Esophagus (tissue), 2 donors: ENCODE measurements at regions not wholly inside any gene's neighbourhood (a gene's known extent, or its start where the extent isn't known, plus 50 kb on each side); places are given as distances from the start of the nearest gene placed in this dataset.

Source experiments
- H3K27ac ChIP-seq, 2 donors: one replicate each; pipeline ENCODE4 v1.5.1; 2013; ENCODE audit warnings: low read depth in 2 of 2, mild to moderate bottlenecking in 2 of 2, inconsistent platforms in 1 of 2, low read length in 1 of 2, moderate library complexity in 1 of 2
- H3K27me3 ChIP-seq, 2 donors: one replicate each; pipeline ENCODE4 v1.6.1; 2013; ENCODE audit warnings: low read length in 2 of 2, control low read depth in 1 of 2, mild to moderate bottlenecking in 1 of 2; ENCODE audit not compliant: insufficient read depth in 2 of 2, control insufficient read depth in 1 of 2
- H3K36me3 ChIP-seq, 2 donors: one replicate each; pipeline ENCODE4 v1.6.1; 2013; ENCODE audit warnings: low read length in 1 of 2; ENCODE audit not compliant: control insufficient read depth in 2 of 2, insufficient read depth in 2 of 2
- H3K4me1 ChIP-seq, 2 donors: one replicate each; pipeline ENCODE4 v1.6.1; 2013; ENCODE audit warnings: low read length in 1 of 2; ENCODE audit not compliant: control insufficient read depth in 2 of 2, insufficient read depth in 2 of 2
- H3K4me3 ChIP-seq, 2 donors: one replicate each; pipeline ENCODE4 v1.5.1; 2013; ENCODE audit warnings: low read length in 2 of 2, mild to moderate bottlenecking in 2 of 2, low read depth in 1 of 2, moderate library complexity in 1 of 2
- H3K9me3 ChIP-seq, 2 donors: one replicate each; pipeline ENCODE4 v1.6.1; 2013; ENCODE audit warnings: mild to moderate bottlenecking in 2 of 2, low read depth in 1 of 2, low read length in 1 of 2, moderate library complexity in 1 of 2; ENCODE audit not compliant: control insufficient read depth in 2 of 2, insufficient read depth in 1 of 2
- WGBS, 2 donors: extraction: QIAGEN DNeasy Blood & Tissue Kit; methylation state at CpG; one replicate each; pipeline ENCODE4 v1.1.7; 2013; 5-methylcytosine and 5-hydroxymethylcytosine counted together
- donor health status: healthy with polysubstance abuse.
- donor health status: Bipolar disorder and iron deficiency.

DNA sequence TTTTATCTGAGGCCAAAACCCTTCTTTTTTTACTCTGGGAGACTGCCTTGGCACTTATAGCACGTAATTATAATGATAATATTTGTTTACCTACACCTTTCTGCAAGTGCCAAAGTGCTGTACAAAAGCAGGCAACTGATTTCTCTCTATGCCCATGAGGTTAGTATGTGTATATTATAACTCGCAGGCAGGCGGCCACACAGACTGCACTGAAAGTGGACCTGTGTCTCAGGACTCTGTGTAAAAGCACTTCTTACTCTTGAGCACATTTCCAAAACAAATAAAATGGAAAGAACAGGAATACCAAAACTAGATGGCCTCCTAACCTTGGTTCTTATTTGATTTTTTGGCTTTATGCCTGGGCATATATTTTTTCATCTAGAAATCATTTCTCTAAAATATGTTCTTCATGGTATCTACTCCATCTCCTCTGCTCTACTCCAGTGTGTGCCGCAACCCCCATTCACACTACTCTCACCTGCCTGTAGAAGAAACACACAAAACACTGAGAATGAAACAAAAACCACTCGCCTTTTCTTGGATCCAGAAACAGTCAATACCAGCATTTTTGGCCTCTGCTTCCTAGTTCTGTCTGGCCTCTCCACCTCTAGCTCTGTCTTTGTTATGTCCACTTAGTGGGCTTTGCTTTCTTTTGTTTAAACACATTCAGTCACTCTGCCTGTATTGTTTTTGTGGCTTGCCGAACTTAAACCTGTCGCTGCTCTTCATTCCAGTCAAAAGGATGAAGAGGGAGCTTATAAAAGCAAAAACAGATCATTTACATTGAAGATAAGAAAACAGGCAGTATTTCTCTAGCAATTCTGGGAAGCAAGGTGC is 934.5 kb upstream of the TENM3 start:
- Histone ChIP-seq H3K27ac (no peak overlapping the region), H3K4me3 (no peak overlapping the region), H3K27me3 (no peaks in the 10 kb centered on the region), H3K4me1 (no peaks in the 10 kb centered on the region), H3K9me3 (no peaks in the 10 kb centered on the region), H3K36me3 (no peaks in the 10 kb centered on the region)
- 51% methylated on average over 7 of the region's 7 CpGs for WGBS, 2 donors

- WGBS, 2 donors = 35 to 55% methylated on average over 4 of the region's 4 CpGs
- Histone ChIP-seq H3K4me3 (no peak overlapping the region), H3K27ac (no peak overlapping the region), H3K9me3 (no peaks in the 10 kb centered on the region), H3K4me1 (no peaks in the 10 kb centered on the region), H3K27me3 (no peaks in the 10 kb centered on the region), H3K36me3 (no peaks in the 10 kb centered on the region)
Measured at GRCh38 chr4:181312066-181312465, 931.1 kb upstream of the TENM3 start.

DNA sequence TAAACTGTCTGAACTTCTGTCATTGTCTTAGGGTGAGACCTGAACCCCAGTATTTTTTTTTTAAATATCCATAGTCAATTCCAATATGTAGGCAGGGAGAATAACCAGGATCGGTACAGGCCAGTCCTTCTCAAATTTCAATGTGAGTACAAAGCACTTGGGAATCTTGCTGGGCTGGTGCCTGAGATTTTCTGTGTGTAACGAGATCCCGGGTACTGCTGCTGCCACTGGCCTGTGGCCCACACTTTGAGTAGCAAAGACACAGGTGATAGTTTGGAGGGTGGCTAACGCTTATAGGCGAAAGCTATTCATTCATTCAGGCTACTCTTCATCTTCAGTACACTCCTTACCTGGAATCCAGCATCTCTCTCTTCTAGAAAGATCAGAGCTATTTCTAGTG is 923.6 kb upstream of the TENM3 start:
- no peaks in the 10 kb centered on the region for H3K27me3 ChIP-seq
- 49 to 58% methylated on average over 5 of the region's 5 CpGs for WGBS, 2 donors
- no peak overlapping the region for H3K27ac ChIP-seq
- H3K4me1 ChIP-seq = no peaks in the 10 kb centered on the region
- no peaks in the 10 kb centered on the region for H3K9me3 ChIP-seq
- no peaks in the 10 kb centered on the region for H3K36me3 ChIP-seq
- no peak overlapping the region for H3K4me3 ChIP-seq

DNA sequence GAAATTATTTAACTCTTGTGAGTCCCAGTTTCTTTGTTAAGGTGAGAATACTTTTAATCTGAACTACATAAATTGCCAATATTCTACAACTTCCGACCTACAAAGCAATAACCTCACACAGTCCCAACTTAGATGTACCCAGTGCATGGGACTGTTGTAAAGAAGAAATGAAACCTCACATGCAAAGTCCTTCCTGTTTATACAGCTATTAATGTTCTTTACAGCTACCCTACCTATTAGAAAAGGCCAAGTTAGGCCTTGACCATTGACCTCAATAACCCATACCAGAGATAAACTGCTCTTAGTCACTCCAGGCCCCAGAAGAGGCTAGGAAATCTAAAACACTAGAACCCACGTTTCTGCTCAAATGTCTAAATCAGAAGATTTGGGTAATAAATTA is 920.1 kb upstream of the TENM3 start:
- Histone ChIP-seq H3K36me3 (no peaks in the 10 kb centered on the region), H3K9me3 (no peaks in the 10 kb centered on the region), H3K4me1 (no peaks in the 10 kb centered on the region), H3K4me3 (no peak overlapping the region), H3K27ac (no peak overlapping the region), H3K27me3 (no peaks in the 10 kb centered on the region)
- WGBS, 2 donors = 62 to 71% methylated on average over 2 of the region's 2 CpGs

DNA sequence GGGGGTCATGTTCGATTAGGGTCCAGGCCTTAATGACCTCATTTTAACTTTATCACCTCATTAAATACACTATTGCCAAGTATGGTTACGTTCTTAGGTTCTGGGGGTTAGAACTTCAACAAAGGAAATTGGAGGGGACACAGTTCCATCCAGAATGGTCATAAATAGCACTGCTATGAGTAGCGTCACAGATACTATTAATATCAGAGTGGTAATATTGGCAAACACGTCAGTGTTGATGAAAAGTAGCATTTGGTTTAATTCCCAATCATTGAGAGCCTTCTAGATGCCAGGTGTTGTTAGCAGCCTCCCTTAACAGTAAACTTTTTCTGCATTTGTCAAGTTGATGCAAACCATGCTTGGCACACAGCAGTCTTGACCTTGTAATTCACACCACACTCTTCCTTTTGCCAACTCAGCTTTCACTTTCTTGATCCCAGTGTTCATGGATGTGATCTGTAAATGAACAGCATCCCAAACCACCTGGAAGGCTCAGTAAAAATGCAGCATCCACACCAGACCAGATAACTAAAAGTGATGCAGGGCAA is 912.5 kb upstream of the TENM3 start:
- no peaks in the 10 kb centered on the region for H3K27me3 ChIP-seq
- 57 to 59% methylated on average over 4 of the region's 4 CpGs for WGBS, 2 donors
- H3K4me1 ChIP-seq = no peaks in the 10 kb centered on the region
- H3K27ac ChIP-seq = no peak overlapping the region
- no peaks in the 10 kb centered on the region for H3K36me3 ChIP-seq
- H3K9me3 ChIP-seq = no peaks in the 10 kb centered on the region
- no peak overlapping the region for H3K4me3 ChIP-seq

GRCh38 chr4:181331214-181331613 is 912.0 kb upstream of the TENM3 start:
- Histone ChIP-seq H3K36me3 (no peaks in the 10 kb centered on the region), H3K9me3 (no peaks in the 10 kb centered on the region), H3K27ac (no peak overlapping the region), H3K4me1 (no peaks in the 10 kb centered on the region), H3K27me3 (no peaks in the 10 kb centered on the region), H3K4me3 (no peak overlapping the region)
- 14 to 22% methylated on average over 1 of the region's 1 CpG for WGBS, 2 donors

GRCh38 chr4:181345931-181346330 is 897.3 kb upstream of the TENM3 start:
- Histone ChIP-seq H3K9me3 (no peaks in the 10 kb centered on the region), H3K4me3 (no peak overlapping the region), H3K27ac (no peak overlapping the region), H3K27me3 (no peaks in the 10 kb centered on the region), H3K4me1 (no peaks in the 10 kb centered on the region), H3K36me3 (no peaks in the 10 kb centered on the region)

GRCh38 chr4:181350615-181351415 is 892.4 kb upstream of the TENM3 start:
- H3K4me3 ChIP-seq = no peak overlapping the region
- no peaks in the 10 kb centered on the region for H3K9me3 ChIP-seq
- no peak overlapping the region for H3K27ac ChIP-seq
- WGBS, 2 donors = 47 to 53% methylated on average over 9 of the region's 9 CpGs
- H3K27me3 ChIP-seq = no peaks in the 10 kb centered on the region
- no peaks in the 10 kb centered on the region for H3K4me1 ChIP-seq
- H3K36me3 ChIP-seq = no peaks in the 10 kb centered on the region

DNA sequence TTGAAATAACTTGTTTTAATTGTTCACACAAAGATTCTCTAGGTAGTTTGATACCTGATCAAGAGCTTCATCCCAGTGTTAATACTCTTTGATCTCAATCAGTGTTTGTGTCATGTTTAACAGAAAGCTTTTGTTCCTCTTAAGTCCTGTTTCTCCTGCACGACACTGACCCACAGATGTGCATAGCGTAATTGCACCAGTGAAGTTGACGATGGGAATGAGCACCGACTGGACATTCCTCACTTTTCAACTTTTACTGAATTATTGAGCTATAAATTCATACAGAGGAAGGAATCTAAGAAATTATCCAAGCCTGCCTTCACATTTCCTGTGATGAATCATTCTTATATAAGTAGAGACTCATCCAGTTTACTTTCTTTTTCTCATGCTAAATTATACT is 878.7 kb upstream of the TENM3 start:
- no peaks in the 10 kb centered on the region for H3K27me3 ChIP-seq
- no peaks in the 10 kb centered on the region for H3K36me3 ChIP-seq
- H3K4me1 ChIP-seq = no peaks in the 10 kb centered on the region
- H3K9me3 ChIP-seq = no peaks in the 10 kb centered on the region
- WGBS, 2 donors = 72 to 76% methylated on average over 4 of the region's 4 CpGs
- H3K27ac ChIP-seq = no peak overlapping the region
- no peak overlapping the region for H3K4me3 ChIP-seq
